ENCODE measurements at regions not wholly inside any gene's neighbourhood (a gene's known extent, or its start where the extent isn't known, plus 50 kb on each side); places are given as distances from the start of the nearest gene placed in this dataset.
A peak's percentile ranks its signal among the peaks of the same experiment; 100 is the strongest.

- H3K4me3 ChIP-seq (ENCODE audit: low read depth in 1 of 3, low read length in 3 of 3), result no peak overlapping the region
- H3K27ac ChIP-seq (ENCODE audit: low read depth in 1 of 3, low read length in 2 of 3), result no peak overlapping the region
- no peaks in the 10 kb centered on the region for H3K27me3 ChIP-seq (ENCODE audit: control insufficient read depth in 3 of 3, insufficient read depth in 3 of 3, low read length in 3 of 3)
- no peaks in the 10 kb centered on the region for H3K9me3 ChIP-seq (ENCODE audit: control insufficient read depth in 2 of 2, insufficient read depth in 1 of 2, low read depth in 1 of 2, low read length in 1 of 2)
- DNase-seq (no peak), FAIRE-seq (no peak)
- H3K36me3 ChIP-seq (ENCODE audit: control insufficient read depth in 3 of 3, insufficient read depth in 2 of 3, low read depth in 1 of 3, low read length in 3 of 3), result no peaks in the 10 kb centered on the region
- 50 to 60% (median 53%) methylated on average over 2 of the region's 2 CpGs for WGBS, 3 donors
- H3K4me1 ChIP-seq (ENCODE audit: control insufficient read depth in 3 of 3, insufficient read depth in 2 of 3, low read depth in 1 of 3, low read length in 2 of 3), result no peaks in the 10 kb centered on the region
Observed at GRCh38 chr6:19660123-19660910, 176.9 kb upstream of the ID4 start.

GRCh38 chr6:19662911-19663310 is 174.3 kb upstream of the ID4 start:
- 77 to 85% (median 80%) methylated on average over 3 of the region's 3 CpGs for WGBS, 3 donors

DNA sequence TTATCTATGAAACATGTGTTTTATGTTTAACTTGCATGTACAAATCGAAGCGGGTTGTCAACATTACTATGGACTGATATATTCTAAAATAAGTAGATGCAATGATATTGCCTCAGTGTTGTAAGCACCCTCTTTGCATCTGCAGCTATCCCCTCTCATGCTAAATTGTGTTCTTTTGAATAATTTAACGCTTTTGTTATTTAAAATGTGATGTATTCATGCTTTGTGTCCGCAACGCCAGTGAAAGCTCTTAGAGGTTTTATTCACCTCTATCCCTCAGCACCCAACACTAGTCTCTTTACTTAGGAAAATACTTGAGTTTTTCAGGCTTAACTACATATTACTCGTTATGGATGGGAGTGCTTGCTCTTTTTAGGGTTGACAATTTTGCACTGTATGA is 173.7 kb upstream of the ID4 start:
- no peak for DNase-seq
- WGBS, 3 donors, result 67 to 79% (median 77%) methylated on average over 6 of the region's 6 CpGs
- Histone ChIP-seq H3K4me3 (ENCODE audit: low read depth in 1 of 3, low read length in 3 of 3) (no peak overlapping the region), H3K27ac (ENCODE audit: low read depth in 1 of 3, low read length in 2 of 3) (no peak overlapping the region), H3K9me3 (ENCODE audit: control insufficient read depth in 2 of 2, insufficient read depth in 1 of 2, low read depth in 1 of 2, low read length in 1 of 2) (no peaks in the 10 kb centered on the region), H3K27me3 (ENCODE audit: control insufficient read depth in 3 of 3, insufficient read depth in 3 of 3, low read length in 3 of 3) (no peaks in the 10 kb centered on the region), H3K4me1 (ENCODE audit: control insufficient read depth in 3 of 3, insufficient read depth in 2 of 3, low read depth in 1 of 3, low read length in 2 of 3) (no peaks in the 10 kb centered on the region), H3K36me3 (ENCODE audit: control insufficient read depth in 3 of 3, insufficient read depth in 2 of 3, low read depth in 1 of 3, low read length in 3 of 3) (no peaks in the 10 kb centered on the region)
- FAIRE-seq, result no peak

More at GRCh38 chr6:19662911-19663310, 174.3 kb upstream of the ID4 start:
- DNase-seq (no peak), FAIRE-seq (no peak)
- Histone ChIP-seq H3K27me3 (ENCODE audit: control insufficient read depth in 3 of 3, insufficient read depth in 3 of 3, low read length in 3 of 3) (no peaks in the 10 kb centered on the region), H3K4me1 (ENCODE audit: control insufficient read depth in 3 of 3, insufficient read depth in 2 of 3, low read depth in 1 of 3, low read length in 2 of 3) (no peaks in the 10 kb centered on the region), H3K4me3 (ENCODE audit: low read depth in 1 of 3, low read length in 3 of 3) (no peak overlapping the region), H3K9me3 (ENCODE audit: control insufficient read depth in 2 of 2, insufficient read depth in 1 of 2, low read depth in 1 of 2, low read length in 1 of 2) (no peaks in the 10 kb centered on the region), H3K36me3 (ENCODE audit: control insufficient read depth in 3 of 3, insufficient read depth in 2 of 3, low read depth in 1 of 3, low read length in 3 of 3) (no peaks in the 10 kb centered on the region), H3K27ac (ENCODE audit: low read depth in 1 of 3, low read length in 2 of 3) (no peak overlapping the region)

DNA sequence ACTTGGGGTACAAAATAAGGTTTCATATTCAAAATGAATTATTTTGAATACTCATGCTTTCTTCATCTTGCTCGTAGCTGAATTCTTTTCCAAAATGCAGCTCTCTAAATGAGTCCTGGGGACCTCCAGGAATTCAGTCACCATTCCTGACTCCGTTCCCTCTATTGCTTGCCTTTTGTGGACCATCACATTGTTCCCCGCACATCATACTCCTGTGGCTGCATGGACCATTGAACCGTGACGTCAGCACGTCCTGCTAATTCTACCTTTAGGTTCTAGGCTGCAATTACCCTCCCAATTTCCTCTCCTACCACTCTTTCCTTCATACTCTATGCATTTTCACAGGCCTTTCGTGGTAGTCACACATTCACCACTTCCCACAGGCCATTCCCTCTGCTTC is 173.1 kb upstream of the ID4 start:
- no peak for FAIRE-seq
- WGBS, 3 donors, result 81 to 89% (median 81%) methylated on average over 7 of the region's 7 CpGs

DNA sequence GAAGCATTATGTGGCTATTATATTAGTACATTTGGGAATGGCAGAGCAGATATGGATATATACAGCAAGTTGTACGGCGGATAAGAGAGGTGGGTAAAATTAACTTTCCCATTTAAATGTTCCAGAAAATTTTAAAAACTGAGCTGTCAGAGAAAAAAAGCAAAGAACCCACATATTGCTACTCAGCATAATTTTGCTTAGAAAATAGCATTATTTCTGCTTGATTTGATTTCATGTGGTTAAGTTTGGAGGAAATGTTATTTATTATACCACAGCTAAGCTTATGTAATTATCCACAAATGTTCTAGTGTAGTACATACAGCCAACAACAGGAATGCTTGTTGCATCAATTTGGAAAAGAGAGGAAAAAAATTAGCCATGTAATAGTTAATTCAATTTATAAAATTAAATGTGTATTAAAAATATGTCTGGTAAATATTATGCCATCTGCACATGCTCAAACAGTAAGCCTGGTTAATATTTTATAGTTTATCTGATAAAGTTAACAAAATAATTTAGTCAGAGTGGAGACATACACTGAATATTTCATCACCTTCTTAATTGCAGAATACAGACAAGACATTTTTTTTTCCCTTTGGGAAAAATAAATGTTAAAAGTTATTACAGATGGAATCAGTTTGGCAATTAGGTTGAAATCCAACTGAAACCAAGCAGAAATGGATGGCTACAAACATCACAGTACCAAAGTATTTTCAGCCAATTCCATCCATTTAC is 172.1 kb upstream of the ID4 start:
- 91 to 99% (median 99%) methylated on average over 2 of the region's 2 CpGs for WGBS, 3 donors
- H3K4me3 ChIP-seq (ENCODE audit: low read depth in 1 of 3, low read length in 3 of 3), result no peak overlapping the region
- no peak overlapping the region for H3K27ac ChIP-seq (ENCODE audit: low read depth in 1 of 3, low read length in 2 of 3)

More for the DNA sequence above, 173.1 kb upstream of the ID4 start:
- no peak overlapping the region for H3K27ac ChIP-seq (ENCODE audit: low read depth in 1 of 3, low read length in 2 of 3)
- no peak overlapping the region for H3K4me3 ChIP-seq (ENCODE audit: low read depth in 1 of 3, low read length in 3 of 3)
- H3K27me3 ChIP-seq (ENCODE audit: control insufficient read depth in 3 of 3, insufficient read depth in 3 of 3, low read length in 3 of 3), result no peaks in the 10 kb centered on the region
- no peak for DNase-seq
- H3K4me1 ChIP-seq (ENCODE audit: control insufficient read depth in 3 of 3, insufficient read depth in 2 of 3, low read depth in 1 of 3, low read length in 2 of 3), result no peaks in the 10 kb centered on the region
- H3K36me3 ChIP-seq (ENCODE audit: control insufficient read depth in 3 of 3, insufficient read depth in 2 of 3, low read depth in 1 of 3, low read length in 3 of 3), result no peaks in the 10 kb centered on the region
- no peaks in the 10 kb centered on the region for H3K9me3 ChIP-seq (ENCODE audit: control insufficient read depth in 2 of 2, insufficient read depth in 1 of 2, low read depth in 1 of 2, low read length in 1 of 2)

GRCh38 chr6:19665613-19665909 is 171.6 kb upstream of the ID4 start:
- Histone ChIP-seq H3K27ac (ENCODE audit: low read depth in 1 of 3, low read length in 2 of 3) (no peak overlapping the region), H3K4me3 (ENCODE audit: low read depth in 1 of 3, low read length in 3 of 3) (no peak overlapping the region), H3K9me3 (ENCODE audit: control insufficient read depth in 2 of 2, insufficient read depth in 1 of 2, low read depth in 1 of 2, low read length in 1 of 2) (no peaks in the 10 kb centered on the region), H3K27me3 (ENCODE audit: control insufficient read depth in 3 of 3, insufficient read depth in 3 of 3, low read length in 3 of 3) (no peaks in the 10 kb centered on the region), H3K36me3 (ENCODE audit: control insufficient read depth in 3 of 3, insufficient read depth in 2 of 3, low read depth in 1 of 3, low read length in 3 of 3) (no peaks in the 10 kb centered on the region), H3K4me1 (ENCODE audit: control insufficient read depth in 3 of 3, insufficient read depth in 2 of 3, low read depth in 1 of 3, low read length in 2 of 3) (no peaks in the 10 kb centered on the region)
- FAIRE-seq (no peak), DNase-seq (peak in 1 of 2 donors; percentile 14)
- 0 to 19% (median 6%) methylated on average over 1 of the region's 1 CpG for WGBS, 3 donors

More for the DNA sequence above, 172.1 kb upstream of the ID4 start:
- H3K4me1 ChIP-seq (ENCODE audit: control insufficient read depth in 3 of 3, insufficient read depth in 2 of 3, low read depth in 1 of 3, low read length in 2 of 3), result no peaks in the 10 kb centered on the region
- DNase-seq (no peak), FAIRE-seq (no peak)
- no peaks in the 10 kb centered on the region for H3K27me3 ChIP-seq (ENCODE audit: control insufficient read depth in 3 of 3, insufficient read depth in 3 of 3, low read length in 3 of 3)
- no peaks in the 10 kb centered on the region for H3K9me3 ChIP-seq (ENCODE audit: control insufficient read depth in 2 of 2, insufficient read depth in 1 of 2, low read depth in 1 of 2, low read length in 1 of 2)
- H3K36me3 ChIP-seq (ENCODE audit: control insufficient read depth in 3 of 3, insufficient read depth in 2 of 3, low read depth in 1 of 3, low read length in 3 of 3), result no peaks in the 10 kb centered on the region

GRCh38 chr6:19668710-19669109 is 168.5 kb upstream of the ID4 start:
- Histone ChIP-seq H3K27ac (ENCODE audit: low read depth in 1 of 3, low read length in 2 of 3) (no peak overlapping the region), H3K27me3 (ENCODE audit: control insufficient read depth in 3 of 3, insufficient read depth in 3 of 3, low read length in 3 of 3) (no peaks in the 10 kb centered on the region), H3K4me3 (ENCODE audit: low read depth in 1 of 3, low read length in 3 of 3) (no peak overlapping the region), H3K36me3 (ENCODE audit: control insufficient read depth in 3 of 3, insufficient read depth in 2 of 3, low read depth in 1 of 3, low read length in 3 of 3) (no peaks in the 10 kb centered on the region), H3K9me3 (ENCODE audit: control insufficient read depth in 2 of 2, insufficient read depth in 1 of 2, low read depth in 1 of 2, low read length in 1 of 2) (no peaks in the 10 kb centered on the region), H3K4me1 (ENCODE audit: control insufficient read depth in 3 of 3, insufficient read depth in 2 of 3, low read depth in 1 of 3, low read length in 2 of 3) (no peaks in the 10 kb centered on the region)
- FAIRE-seq, result no peak
- DNase-seq, result no peak

- Histone ChIP-seq H3K27me3 (ENCODE audit: control insufficient read depth in 3 of 3, insufficient read depth in 3 of 3, low read length in 3 of 3) (no peaks in the 10 kb centered on the region), H3K36me3 (ENCODE audit: control insufficient read depth in 3 of 3, insufficient read depth in 2 of 3, low read depth in 1 of 3, low read length in 3 of 3) (no peaks in the 10 kb centered on the region), H3K27ac (ENCODE audit: low read depth in 1 of 3, low read length in 2 of 3) (no peak overlapping the region), H3K4me1 (ENCODE audit: control insufficient read depth in 3 of 3, insufficient read depth in 2 of 3, low read depth in 1 of 3, low read length in 2 of 3) (no peaks in the 10 kb centered on the region), H3K9me3 (ENCODE audit: control insufficient read depth in 2 of 2, insufficient read depth in 1 of 2, low read depth in 1 of 2, low read length in 1 of 2) (no peaks in the 10 kb centered on the region), H3K4me3 (ENCODE audit: low read depth in 1 of 3, low read length in 3 of 3) (no peak overlapping the region)
- DNase-seq, result no peak
- no peak for FAIRE-seq
Observed at GRCh38 chr6:19669206-19669605, 168.0 kb upstream of the ID4 start.

- no peaks in the 10 kb centered on the region for H3K9me3 ChIP-seq (ENCODE audit: control insufficient read depth in 2 of 2, insufficient read depth in 1 of 2, low read depth in 1 of 2, low read length in 1 of 2)
- DNase-seq, result no peak
- no peak for FAIRE-seq
- no peaks in the 10 kb centered on the region for H3K36me3 ChIP-seq (ENCODE audit: control insufficient read depth in 3 of 3, insufficient read depth in 2 of 3, low read depth in 1 of 3, low read length in 3 of 3)
- no peak overlapping the region for H3K4me3 ChIP-seq (ENCODE audit: low read depth in 1 of 3, low read length in 3 of 3)
- H3K27ac ChIP-seq (ENCODE audit: low read depth in 1 of 3, low read length in 2 of 3), result no peak overlapping the region
- H3K27me3 ChIP-seq (ENCODE audit: control insufficient read depth in 3 of 3, insufficient read depth in 3 of 3, low read length in 3 of 3), result no peaks in the 10 kb centered on the region
- no peaks in the 10 kb centered on the region for H3K4me1 ChIP-seq (ENCODE audit: control insufficient read depth in 3 of 3, insufficient read depth in 2 of 3, low read depth in 1 of 3, low read length in 2 of 3)
Observed at GRCh38 chr6:19682859-19683258, 154.3 kb upstream of the ID4 start.

All from small intestine (tissue), 7 donors.